ENCODE measurements at regions not wholly inside any gene's neighbourhood (a gene's known extent, or its start where the extent isn't known, plus 50 kb on each side); places are given as distances from the start of the nearest gene placed in this dataset.

- H3K9ac ChIP-seq (ENCODE audit: control insufficient read depth, extremely low read depth, insufficient read depth, low read length) = no peak overlapping the region
- H3K4me3 ChIP-seq (ENCODE audit: control insufficient read depth in 2 of 3, extremely low read depth in 1 of 3, insufficient read depth in 2 of 3, low read depth in 1 of 3, low read length in 3 of 3) = no peak overlapping the region
- H3K79me2 ChIP-seq (ENCODE audit: control insufficient read depth, insufficient read depth, low read length) = no peaks in the 10 kb centered on the region
- no peak overlapping the region for H2AFZ ChIP-seq (ENCODE audit: control insufficient read depth, low read length)
- no peaks in the 10 kb centered on the region for H3K4me1 ChIP-seq (ENCODE audit: control insufficient read depth, extremely low read depth, insufficient read depth, low read length)
- no peaks in the 10 kb centered on the region for H4K20me1 ChIP-seq (ENCODE audit: control insufficient read depth, extremely low read depth, insufficient read depth, low read length)
- TF ChIP-seq EZH2 (IDR thresholded peaks at IDR 0.05; ENCODE audit: low read length) = no peak
- TF ChIP-seq CTCF (optimal IDR thresholded peaks at IDR 0.05 in 1 of 3, IDR thresholded peaks at IDR 0.05 in 1 of 3, conservative IDR thresholded peaks at IDR 0.05 in 1 of 3; ENCODE audit: extremely low read depth in 1 of 3, insufficient read depth in 2 of 3, low read length in 3 of 3) = no peak
- H3K27ac ChIP-seq (ENCODE audit: control insufficient read depth, insufficient read depth, low read length) = no peak overlapping the region
- no peak overlapping the region for H3K4me2 ChIP-seq (ENCODE audit: control insufficient read depth, extremely low read depth, insufficient read depth, low read depth, low read length)
- dilution Hi-C loops (cut with MboI; ENCODE audit: extremely low pct_ligation_motif_present, low sequenced_read_pairs) = no loop called here
- H3K9me3 ChIP-seq (ENCODE audit: control insufficient read depth, low read depth, low read length) = no peaks in the 10 kb centered on the region
- no peak for FAIRE-seq
- DNase-seq (ENCODE audit: low read depth, low spot score) = no peak
- H3K27me3 ChIP-seq (ENCODE audit: control insufficient read depth, extremely low read depth, insufficient read depth, low read length) = no peaks in the 10 kb centered on the region
- no peaks in the 10 kb centered on the region for H3K36me3 ChIP-seq (ENCODE audit: control insufficient read depth in 2 of 2, extremely low read depth in 1 of 2, insufficient read depth in 2 of 2, low read length in 2 of 2)
- no peaks in the 10 kb centered on the region for H3K9me1 ChIP-seq (ENCODE audit: control insufficient read depth, extremely low read depth, insufficient read depth, low read length)
These were observed 597.1 kb downstream of the EPHA7 start for GRCh38 chr6:92822222-92822621.

- no peaks in the 10 kb centered on the region for H3K79me2 ChIP-seq (ENCODE audit: control insufficient read depth, insufficient read depth, low read length)
- no peaks in the 10 kb centered on the region for H4K20me1 ChIP-seq (ENCODE audit: control insufficient read depth, extremely low read depth, insufficient read depth, low read length)
- no peak overlapping the region for H3K9ac ChIP-seq (ENCODE audit: control insufficient read depth, extremely low read depth, insufficient read depth, low read length)
- no peaks in the 10 kb centered on the region for H3K9me1 ChIP-seq (ENCODE audit: control insufficient read depth, extremely low read depth, insufficient read depth, low read length)
- H3K27ac ChIP-seq (ENCODE audit: control insufficient read depth, insufficient read depth, low read length) = no peak overlapping the region
- no peaks in the 10 kb centered on the region for H3K27me3 ChIP-seq (ENCODE audit: control insufficient read depth, extremely low read depth, insufficient read depth, low read length)
- H3K4me2 ChIP-seq (ENCODE audit: control insufficient read depth, extremely low read depth, insufficient read depth, low read depth, low read length) = no peak overlapping the region
- H3K9me3 ChIP-seq (ENCODE audit: control insufficient read depth, low read depth, low read length) = no peaks in the 10 kb centered on the region
- no peaks in the 10 kb centered on the region for H3K36me3 ChIP-seq (ENCODE audit: control insufficient read depth in 2 of 2, extremely low read depth in 1 of 2, insufficient read depth in 2 of 2, low read length in 2 of 2)
- H3K4me1 ChIP-seq (ENCODE audit: control insufficient read depth, extremely low read depth, insufficient read depth, low read length) = no peaks in the 10 kb centered on the region
- TF ChIP-seq CTCF (optimal IDR thresholded peaks at IDR 0.05 in 1 of 3, IDR thresholded peaks at IDR 0.05 in 1 of 3, conservative IDR thresholded peaks at IDR 0.05 in 1 of 3; ENCODE audit: extremely low read depth in 1 of 3, insufficient read depth in 2 of 3, low read length in 3 of 3) (no peak), EZH2 (IDR thresholded peaks at IDR 0.05; ENCODE audit: low read length) (no peak)
- dilution Hi-C loops (cut with MboI; ENCODE audit: extremely low pct_ligation_motif_present, low sequenced_read_pairs) = no loop called here
- no peak for FAIRE-seq
- H2AFZ ChIP-seq (ENCODE audit: control insufficient read depth, low read length) = no peak overlapping the region
- no peak overlapping the region for H3K4me3 ChIP-seq (ENCODE audit: control insufficient read depth in 2 of 3, extremely low read depth in 1 of 3, insufficient read depth in 2 of 3, low read depth in 1 of 3, low read length in 3 of 3)
- DNase-seq (ENCODE audit: low read depth, low spot score) = no peak
These were observed 598.8 kb downstream of the EPHA7 start for GRCh38 chr6:92820601-92821000.

All from keratinocyte (primary cell).